WI38 (cell line): ENCODE measurements at regions not wholly inside any gene's neighbourhood (a gene's known extent, or its start where the extent isn't known, plus 50 kb on each side); places are given as distances from the start of the nearest gene placed in this dataset.

Experiments used
- H3K4me3 ChIP-seq: 2 replicates; pipeline ENCODE4 v1.5.1; 2011; ENCODE audit warnings: low read depth, mild to moderate bottlenecking, control low read depth, low read length
- TF ChIP-seq, protein P1 (sequence below): IDR thresholded peaks from 2 replicates; pipeline ENCODE4 v1.5.1; 2012; ENCODE audit warnings: low read depth, mild to moderate bottlenecking, control low read depth, low read length

DNA sequence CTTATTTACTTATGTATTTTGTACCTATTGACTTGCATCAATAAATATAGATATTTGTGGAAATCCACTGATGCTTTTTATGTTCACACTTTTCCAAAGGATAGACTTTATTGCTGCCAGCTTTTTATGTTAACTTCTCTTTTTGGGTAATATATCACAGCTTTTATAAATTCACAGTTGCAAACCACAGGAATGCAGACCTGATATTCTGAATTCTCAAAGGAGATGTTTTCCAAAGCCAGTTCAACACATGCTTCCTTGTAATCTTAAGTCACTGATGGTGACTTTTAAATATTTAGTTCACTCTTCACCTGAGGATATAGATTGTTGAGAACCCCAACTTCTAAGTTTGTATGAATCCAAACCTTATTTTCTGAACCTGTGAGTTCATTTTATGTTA lies 223.4 kb upstream of the PRR16 start:
- TF ChIP-seq, protein P1, sequence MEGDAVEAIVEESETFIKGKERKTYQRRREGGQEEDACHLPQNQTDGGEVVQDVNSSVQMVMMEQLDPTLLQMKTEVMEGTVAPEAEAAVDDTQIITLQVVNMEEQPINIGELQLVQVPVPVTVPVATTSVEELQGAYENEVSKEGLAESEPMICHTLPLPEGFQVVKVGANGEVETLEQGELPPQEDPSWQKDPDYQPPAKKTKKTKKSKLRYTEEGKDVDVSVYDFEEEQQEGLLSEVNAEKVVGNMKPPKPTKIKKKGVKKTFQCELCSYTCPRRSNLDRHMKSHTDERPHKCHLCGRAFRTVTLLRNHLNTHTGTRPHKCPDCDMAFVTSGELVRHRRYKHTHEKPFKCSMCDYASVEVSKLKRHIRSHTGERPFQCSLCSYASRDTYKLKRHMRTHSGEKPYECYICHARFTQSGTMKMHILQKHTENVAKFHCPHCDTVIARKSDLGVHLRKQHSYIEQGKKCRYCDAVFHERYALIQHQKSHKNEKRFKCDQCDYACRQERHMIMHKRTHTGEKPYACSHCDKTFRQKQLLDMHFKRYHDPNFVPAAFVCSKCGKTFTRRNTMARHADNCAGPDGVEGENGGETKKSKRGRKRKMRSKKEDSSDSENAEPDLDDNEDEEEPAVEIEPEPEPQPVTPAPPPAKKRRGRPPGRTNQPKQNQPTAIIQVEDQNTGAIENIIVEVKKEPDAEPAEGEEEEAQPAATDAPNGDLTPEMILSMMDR = no peak

DNA sequence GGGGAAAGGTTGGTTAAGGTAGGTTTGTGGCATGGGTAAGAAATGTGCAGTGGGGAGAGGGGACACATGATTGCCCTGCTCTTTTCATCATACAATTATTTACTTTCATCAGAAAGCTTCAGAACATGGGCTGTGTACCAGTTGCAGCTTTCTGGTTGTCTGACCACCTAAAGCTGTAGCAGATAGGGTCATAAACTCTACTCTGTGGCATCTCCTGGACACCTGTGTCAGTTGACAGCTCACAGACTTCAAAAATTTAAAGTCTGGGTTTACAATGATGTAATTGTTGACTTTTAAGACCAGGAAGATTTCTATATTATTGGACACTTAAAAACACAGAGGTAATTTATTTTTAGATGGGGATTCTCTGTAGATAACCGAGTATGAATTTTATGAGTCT lies 222.7 kb upstream of the PRR16 start:
- no peak overlapping the region for H3K4me3 ChIP-seq
- TF ChIP-seq, protein P1 = no peak

More for the DNA sequence above, 223.4 kb upstream of the PRR16 start:
- H3K4me3 ChIP-seq = no peak overlapping the region

DNA sequence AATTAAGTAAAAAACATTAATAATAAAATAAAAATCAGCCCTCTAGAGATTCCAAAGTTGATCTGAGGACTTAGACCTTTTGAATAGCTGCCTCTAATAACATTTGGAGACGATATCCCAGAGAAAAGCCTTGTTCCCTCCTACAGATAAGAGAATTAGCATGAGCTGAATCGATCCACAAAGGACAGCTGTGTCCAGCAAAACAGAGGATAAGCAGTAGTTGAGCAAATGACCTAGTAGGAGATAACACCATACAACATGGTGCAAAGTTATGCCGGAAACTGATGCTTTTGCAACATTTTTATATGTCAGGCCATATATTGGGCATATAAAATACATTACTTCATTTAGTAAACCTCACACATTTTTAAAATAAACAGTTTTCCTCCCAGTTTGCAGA lies 212.2 kb upstream of the PRR16 start:
- no peak overlapping the region for H3K4me3 ChIP-seq
- TF ChIP-seq, protein P1 = no peak

DNA sequence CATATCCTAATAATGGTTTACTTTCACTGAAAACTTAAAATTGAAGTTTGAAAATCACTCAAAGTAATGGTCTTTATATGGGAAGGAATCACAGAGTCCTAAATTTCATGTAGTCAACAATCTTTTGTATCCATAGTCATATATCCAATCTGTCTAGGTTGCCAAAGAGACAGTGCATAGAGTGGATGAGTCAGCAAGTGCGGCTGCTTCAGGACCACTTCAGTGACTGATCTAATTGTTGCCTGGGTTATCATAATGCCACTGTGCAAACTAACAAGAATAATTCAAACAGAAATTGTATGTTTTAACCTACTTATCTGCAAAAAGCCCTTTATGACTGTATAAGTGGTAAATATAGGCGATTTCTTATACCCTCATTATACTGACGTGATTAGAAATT lies 211.3 kb upstream of the PRR16 start:
- TF ChIP-seq, protein P1 = no peak
- no peak overlapping the region for H3K4me3 ChIP-seq

DNA sequence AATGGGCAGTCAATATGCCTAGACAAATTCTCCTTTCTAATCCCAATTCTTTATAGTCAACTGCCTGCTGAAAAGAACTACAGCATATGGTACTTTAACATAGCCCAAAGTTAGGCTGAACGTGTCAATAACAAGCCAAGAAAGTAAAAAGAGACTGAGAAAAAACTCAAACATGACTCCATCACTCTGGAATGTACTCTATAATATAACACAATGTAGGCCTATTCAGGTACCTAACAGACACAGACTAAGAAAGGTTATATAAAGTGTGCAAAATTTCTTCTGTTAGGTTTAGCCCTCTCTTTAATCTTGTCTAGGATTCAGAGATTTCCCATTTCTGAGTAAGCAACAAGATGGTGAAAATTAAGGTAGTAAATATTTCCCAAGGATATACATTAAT lies 209.7 kb upstream of the PRR16 start:
- TF ChIP-seq, protein P1 = no peak
- no peak overlapping the region for H3K4me3 ChIP-seq

DNA sequence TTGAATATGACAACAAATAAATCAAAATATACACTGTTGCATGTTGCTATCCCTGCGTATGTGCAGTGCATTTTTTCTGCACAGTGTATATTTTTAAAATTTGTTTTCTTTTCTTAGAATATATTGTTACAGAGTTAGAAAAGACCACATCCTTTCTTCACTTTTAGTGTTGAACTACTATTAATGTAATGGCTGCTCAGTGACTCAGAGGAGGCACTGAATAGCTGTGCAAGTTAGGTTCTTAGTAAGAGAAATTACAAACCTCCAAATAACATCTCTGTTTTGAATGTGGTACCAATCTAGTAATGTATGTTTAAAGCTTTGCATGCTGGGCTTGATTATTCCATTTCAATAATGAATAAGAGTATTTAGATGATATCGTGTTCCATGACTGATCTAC lies 208.9 kb upstream of the PRR16 start:
- no peak overlapping the region for H3K4me3 ChIP-seq
- TF ChIP-seq, protein P1 = no peak

DNA sequence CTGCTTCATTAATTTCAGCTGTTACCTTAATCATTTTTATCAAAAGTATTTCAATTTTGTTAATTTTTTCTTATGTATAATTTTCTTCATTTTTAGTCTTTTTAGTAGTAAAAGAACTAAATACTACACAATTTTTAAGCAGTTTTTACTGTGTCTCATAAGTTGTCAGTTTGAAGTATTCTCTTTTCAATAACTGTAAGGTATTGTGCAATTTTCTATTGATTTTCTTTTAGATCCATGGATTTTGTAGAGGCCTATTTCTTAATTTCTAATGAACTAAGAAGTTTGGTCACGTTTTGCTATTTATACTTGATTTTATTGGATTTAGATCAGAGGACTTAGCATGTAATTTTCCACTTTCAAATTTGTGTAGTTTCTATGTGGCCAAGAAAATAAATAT lies 207.7 kb upstream of the PRR16 start:
- H3K4me3 ChIP-seq = no peak overlapping the region
- TF ChIP-seq, protein P1 = no peak
